Motor neuron (in vitro differentiated cells): ENCODE measurements at regions not wholly inside any gene's neighbourhood (a gene's known extent, or its start where the extent isn't known, plus 50 kb on each side); places are given as distances from the start of the nearest gene placed in this dataset.
A peak's percentile ranks its signal among the peaks of the same experiment; 100 is the strongest.
"Not testable (repeated sequence)": the region's sequence is repeated elsewhere in the genome, so short reads cannot be mapped to it uniquely, and the experiment has no call there.

ENCODE experiments used
- ATAC-seq, 8 experiments: fragments of 200-7000 bp; cut with Tn5 transposase; replicated peaks in 6 of 8; 2 replicates each; pipeline ENCODE4 v1.8.0; 2021; ENCODE audit warnings: mild to moderate bottlenecking in 8 of 8, moderate library complexity in 8 of 8
- H3K27ac ChIP-seq, 2 donors: fragments of 250-450 bp; sonication (Bioruptor Pico); 2 replicates each; pipeline ENCODE4 v1.9.0; 2021; ENCODE audit warnings: antibody characterized with exemption in 2 of 2, mild to moderate bottlenecking in 2 of 2, moderate library complexity in 1 of 2
- H3K4me1 ChIP-seq, 2 donors: fragments of 250-450 bp; sonication (Bioruptor Pico); replicated peaks in 1 of 2; 2 replicates each; pipeline ENCODE4 v1.6.1; 2021; ENCODE audit warnings: antibody characterized with exemption in 2 of 2, mild to moderate bottlenecking in 2 of 2, moderate library complexity in 1 of 2
- H3K4me3 ChIP-seq, 5 donors: fragments of 250-450 bp; sonication (Bioruptor Pico); 2 replicates each; pipeline ENCODE4 v1.9.0; 2021; ENCODE audit warnings: antibody characterized with exemption in 5 of 5, mild to moderate bottlenecking in 5 of 5, moderate library complexity in 4 of 5
- WGBS, 10 experiments: fragments of 450-650 bp; shearing (Covaris generic); methylation state at CpG; one replicate each; pipeline ENCODE4 v1.0.0; 2022; 5-methylcytosine and 5-hydroxymethylcytosine counted together
- in situ Hi-C, 9 experiments: fragments of 400-800 bp; cut with MboI; loops; one replicate each; pipeline ENCODE4 v1.15.0; 2021; ENCODE audit warnings: low sequenced_read_pairs in 9 of 9, low pct_unique_long_range_greater_than_20kb in 2 of 9; ENCODE audit not compliant: unreplicated experiment in 9 of 9

DNA sequence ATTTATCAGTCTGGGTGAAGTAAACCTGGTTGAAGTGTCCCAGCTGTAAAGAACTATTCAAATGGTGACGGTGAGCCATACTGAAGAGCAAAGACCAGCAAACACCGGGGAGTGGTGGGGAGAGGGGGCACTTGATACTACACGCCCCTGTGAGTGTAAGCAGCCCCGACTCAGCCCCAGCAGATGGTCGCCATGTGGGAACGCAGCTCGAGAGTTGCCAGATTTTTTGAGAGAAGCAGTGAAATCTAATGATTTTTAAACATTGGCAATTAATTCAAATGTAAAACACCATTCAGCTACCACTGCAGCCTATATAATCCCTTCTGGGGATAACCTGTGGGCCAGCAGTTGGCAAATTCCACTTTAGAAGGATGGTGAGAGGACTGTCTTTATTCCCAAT is 1386.9 kb upstream of the WWC1 start:
- in situ Hi-C loops, result no loop called here

DNA sequence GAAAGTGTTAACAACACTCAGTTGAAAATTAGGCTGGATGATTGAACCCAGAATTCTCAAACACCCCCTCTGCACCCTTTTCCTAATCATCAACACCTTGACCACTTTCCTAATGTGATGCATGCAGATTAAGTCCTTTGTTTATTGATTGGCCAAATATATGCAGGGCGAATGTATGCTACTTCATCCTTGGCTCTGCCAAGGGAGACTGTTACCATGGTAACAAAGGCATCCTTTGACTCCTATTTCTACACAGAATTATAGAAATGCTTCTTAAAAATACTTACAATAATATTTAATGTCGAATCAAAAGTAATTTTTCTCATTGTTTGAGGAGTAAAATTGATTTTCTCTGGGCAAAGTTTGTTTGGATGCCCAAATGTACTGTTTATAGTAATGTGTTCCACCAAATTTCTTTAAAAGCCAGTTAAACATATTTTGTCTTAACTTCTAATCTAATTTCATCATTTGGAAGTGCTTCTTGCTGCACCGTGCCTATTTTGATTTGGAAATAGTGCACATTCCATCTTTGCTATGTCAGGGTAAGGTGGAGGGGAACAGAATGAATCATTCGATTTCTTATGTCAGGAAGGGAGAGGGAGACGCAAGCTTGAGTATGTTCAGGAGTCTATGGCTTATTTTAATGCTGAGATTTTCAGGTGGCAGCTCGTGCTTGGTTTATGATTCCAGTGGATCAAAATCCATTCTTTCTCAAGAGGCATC is 1384.3 kb upstream of the WWC1 start:
- Histone ChIP-seq H3K4me3 (no peak overlapping the region), H3K4me1 (peaks cover 0 to 2% of the 10 kb centered on the region in 2 donors), H3K27ac (no peak overlapping the region)
- no peak for ATAC-seq
- WGBS, 10 experiments, result 0 to 78% (median 65%) methylated on average over 2 to 6 of the region's 6 CpGs
- in situ Hi-C loops, result no loop called here

More for the DNA sequence above, 1386.9 kb upstream of the WWC1 start:
- Histone ChIP-seq H3K4me1 (peaks cover 0 to 2% of the 10 kb centered on the region in 2 donors), H3K27ac (no peak overlapping the region), H3K4me3 (no peak overlapping the region)
- 8 to 100% (median 91%) methylated on average over 1 to 4 of the region's 7 CpGs; no CpG with 5 or more reads in 3 of the 10 experiments for WGBS, 10 experiments
- ATAC-seq, result no peak

DNA sequence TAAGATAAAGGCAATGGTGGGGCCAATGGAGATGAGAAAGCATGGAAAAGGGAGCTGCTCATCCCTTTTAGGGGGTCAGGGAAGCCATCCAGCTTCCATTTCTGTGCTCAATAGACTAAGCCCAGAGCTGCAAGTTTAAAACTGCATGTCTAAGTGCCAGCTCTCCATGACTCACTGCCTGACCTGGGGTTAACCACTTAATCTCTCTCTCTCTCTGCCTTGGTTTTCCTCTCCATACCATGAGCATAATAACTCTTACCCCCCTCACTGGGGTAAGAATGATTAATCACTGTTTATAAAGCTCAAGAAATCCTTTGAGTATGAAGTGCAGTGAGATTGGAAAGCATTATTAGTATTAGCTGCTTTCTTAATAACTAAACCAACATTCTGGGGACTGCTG is 1382.4 kb upstream of the WWC1 start:
- Histone ChIP-seq H3K4me3 (no peak overlapping the region), H3K27ac (no peak overlapping the region), H3K4me1 (peaks cover 0 to 2% of the 10 kb centered on the region in 2 donors)
- peak in 5 of 8 experiments; percentile 58 to 79 (median 67) for ATAC-seq
- in situ Hi-C loops, result no loop called here

DNA sequence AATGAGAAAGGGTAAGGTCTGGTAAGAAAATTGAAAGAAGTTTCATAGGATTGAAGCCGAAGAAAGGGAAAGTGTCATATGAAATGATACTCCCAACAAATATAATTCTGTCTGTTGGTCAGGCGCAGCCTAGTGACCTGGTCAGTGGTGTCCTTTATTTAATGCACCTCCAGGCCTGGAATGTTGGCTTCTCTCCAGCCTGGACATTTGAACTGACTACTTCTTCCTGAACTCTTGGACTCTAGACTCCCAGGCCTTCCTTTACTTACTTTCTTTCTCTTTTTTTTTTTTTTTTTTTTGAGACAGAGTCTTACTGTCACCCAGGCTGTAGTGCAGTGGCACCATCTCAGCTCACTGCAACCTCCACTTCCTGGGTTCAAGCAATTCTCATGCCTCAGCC is 1381.5 kb upstream of the WWC1 start:
- H3K4me1 ChIP-seq, result peaks cover 0 to 2% of the 10 kb centered on the region in 2 donors
- in situ Hi-C loops, result no loop called here
- ATAC-seq, result no peak
- 6 to 100% (median 80%) methylated on average over 1 to 2 of the region's 2 CpGs; no CpG with 5 or more reads in 1 of the 10 experiments for WGBS, 10 experiments
- no peak overlapping the region for H3K4me3 ChIP-seq
- H3K27ac ChIP-seq, result no peak overlapping the region

DNA sequence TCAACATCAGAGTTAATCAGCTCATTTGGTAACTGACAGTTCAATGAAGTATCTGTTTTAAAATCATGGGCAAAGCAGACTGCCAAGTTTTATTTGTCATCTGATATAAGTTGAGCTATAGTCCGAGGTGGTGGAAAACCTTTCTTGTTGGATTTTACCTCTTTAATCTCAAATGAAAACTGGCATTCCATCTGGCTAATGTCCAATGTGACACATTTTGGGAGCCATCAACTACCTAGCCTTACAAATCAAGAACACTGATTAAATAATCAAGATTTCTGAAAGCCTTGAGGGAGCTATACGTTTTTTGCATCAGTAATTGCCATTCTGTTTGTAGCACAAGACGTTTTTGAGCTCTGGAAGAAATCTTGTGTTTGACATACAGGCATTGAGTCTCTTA is 1380.5 kb upstream of the WWC1 start:
- no peak overlapping the region for H3K4me3 ChIP-seq
- in situ Hi-C loops, result no loop called here
- no peak for ATAC-seq
- H3K4me1 ChIP-seq, result peaks cover 0 to 2% of the 10 kb centered on the region in 2 donors
- WGBS, 10 experiments, result 0 to 100% (median 73%) methylated on average over 1 to 3 of the region's 3 CpGs; no CpG with 5 or more reads in 3 of the 10 experiments
- H3K27ac ChIP-seq, result no peak overlapping the region

DNA sequence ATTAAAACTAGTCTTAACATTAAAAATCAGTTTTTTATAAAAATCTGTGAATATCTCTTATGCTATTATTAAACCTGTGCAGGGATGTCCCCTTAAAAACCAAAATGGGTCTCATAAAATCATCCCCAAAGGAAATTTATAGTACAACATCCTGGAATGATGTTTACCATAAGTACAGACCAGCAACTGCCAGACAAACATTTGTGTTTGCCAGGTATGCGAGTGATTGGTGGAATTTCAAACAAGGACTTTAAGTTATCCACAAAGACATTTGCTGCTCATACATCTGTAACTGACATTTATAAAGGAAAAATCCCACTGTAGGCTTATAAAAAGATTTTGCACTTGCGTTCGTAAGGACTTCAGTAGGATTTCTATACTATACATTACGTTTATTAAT is 1375.4 kb upstream of the WWC1 start:
- 57 to 100% (median 94%) methylated on average over 1 to 4 of the region's 4 CpGs for WGBS, 10 experiments
- in situ Hi-C loops, result no loop called here
- ATAC-seq, result no peak
- H3K4me1 ChIP-seq, result no peaks in the 10 kb centered on the region
- no peak overlapping the region for H3K4me3 ChIP-seq
- no peak overlapping the region for H3K27ac ChIP-seq

DNA sequence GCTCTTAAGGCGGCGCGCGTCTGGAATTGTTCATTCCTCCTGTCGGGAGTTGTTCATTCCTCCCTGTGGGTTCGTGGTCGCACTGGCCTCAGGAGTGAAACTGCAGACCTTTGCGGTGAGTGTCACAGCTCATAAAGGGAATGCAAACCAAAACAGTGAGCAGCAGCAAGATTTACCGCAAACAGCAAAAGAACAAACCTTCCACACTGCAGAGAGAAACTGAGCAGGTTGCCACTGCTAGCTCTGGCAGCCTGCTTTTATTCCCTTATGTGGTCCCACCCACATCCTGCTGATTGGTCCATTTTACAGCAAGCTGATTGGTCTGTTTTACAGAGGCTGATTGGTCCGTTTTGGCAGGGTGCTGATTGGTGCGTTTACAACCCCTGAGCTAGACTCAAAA is 1365.3 kb upstream of the WWC1 start:
- WGBS, 10 experiments, result 60 to 100% (median 96%) methylated on average over 1 to 9 of the region's 11 CpGs; no CpG with 5 or more reads in 2 of the 10 experiments
- no peak overlapping the region for H3K27ac ChIP-seq
- ATAC-seq, result no peak
- H3K4me3 ChIP-seq, result no peak overlapping the region
- in situ Hi-C loops, result loop anchor here in 1 of 9 experiments (25.0 kb wide), 1 partner anchor 636 kb away; no protein-coding TSS in a partner anchor
- no peaks in the 10 kb centered on the region for H3K4me1 ChIP-seq

DNA sequence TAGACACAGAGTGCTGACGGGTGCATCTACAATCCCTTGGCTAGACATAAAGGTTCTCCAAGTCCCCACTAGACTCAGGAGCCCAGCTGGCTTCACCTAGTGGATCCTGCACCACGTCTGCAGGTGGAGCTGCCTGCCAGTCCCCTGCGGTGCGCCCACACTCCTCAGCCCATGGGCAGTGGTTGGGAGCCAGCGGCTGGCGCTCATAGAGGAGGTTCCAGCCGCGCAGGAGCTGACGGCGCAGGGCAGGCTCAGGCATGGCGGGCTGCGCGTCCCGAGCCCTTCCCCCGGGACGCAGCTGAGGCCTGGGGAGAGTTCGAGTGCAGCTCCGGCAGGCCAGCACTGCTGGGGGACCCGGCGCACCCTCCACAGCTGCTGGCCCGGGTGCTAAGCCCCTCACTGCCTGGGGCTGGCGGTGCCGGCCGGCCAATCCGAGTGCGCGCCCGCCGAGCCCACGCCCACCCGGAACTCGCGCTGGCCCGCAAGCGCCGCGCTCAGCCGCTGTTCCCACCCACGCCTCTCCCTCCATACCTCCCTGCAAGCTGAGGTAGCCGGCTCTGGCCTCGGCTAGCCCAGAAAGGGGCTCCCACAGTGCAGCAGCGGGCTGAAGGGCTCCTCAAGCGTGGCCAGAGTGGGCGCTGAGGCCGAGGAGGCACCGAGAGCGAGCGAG is 1364.5 kb upstream of the WWC1 start:
- ATAC-seq, H3K27ac ChIP-seq, H3K4me3 ChIP-seq, H3K4me1 ChIP-seq: not testable (repeated sequence)
- in situ Hi-C loops, result loop anchor here in 1 of 9 experiments (25.0 kb wide), 1 partner anchor 635 kb away; no protein-coding TSS in a partner anchor
- 60 to 100% (median 92%) methylated on average over 2 to 5 of the region's 48 CpGs; no CpG with 5 or more reads in 7 of the 10 experiments for WGBS, 10 experiments

DNA sequence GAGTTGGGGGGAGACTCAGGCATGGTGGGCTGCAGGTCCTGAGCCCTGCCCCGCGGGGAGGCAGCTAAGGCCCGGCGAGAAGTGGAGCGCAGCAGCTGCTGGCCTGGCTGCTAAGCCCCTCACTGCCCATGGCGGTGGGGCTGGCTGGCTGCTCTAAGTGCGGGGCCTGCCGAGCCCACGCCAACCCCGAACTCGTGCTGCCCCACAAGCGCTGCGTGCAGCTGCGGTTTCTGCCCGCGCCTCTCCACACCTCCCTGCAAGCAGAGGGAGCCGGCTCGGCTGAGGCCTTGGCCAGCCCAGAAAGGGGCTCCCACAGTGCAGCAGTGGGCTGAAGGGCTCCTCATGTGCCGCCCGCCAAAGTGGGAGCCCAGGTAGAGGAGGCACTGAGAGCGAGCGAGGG is 1355.1 kb upstream of the WWC1 start:
- no peak overlapping the region for H3K27ac ChIP-seq
- in situ Hi-C loops, result loop anchor here in 1 of 9 experiments (25.0 kb wide), 1 partner anchor 626 kb away; no protein-coding TSS in a partner anchor
- WGBS, 10 experiments, result 40 to 100% (median 90%) methylated on average over 1 to 10 of the region's 22 CpGs; no CpG with 5 or more reads in 4 of the 10 experiments
- H3K4me1 ChIP-seq, result no peaks in the 10 kb centered on the region
- H3K4me3 ChIP-seq, result no peak overlapping the region
- ATAC-seq, result no peak

DNA sequence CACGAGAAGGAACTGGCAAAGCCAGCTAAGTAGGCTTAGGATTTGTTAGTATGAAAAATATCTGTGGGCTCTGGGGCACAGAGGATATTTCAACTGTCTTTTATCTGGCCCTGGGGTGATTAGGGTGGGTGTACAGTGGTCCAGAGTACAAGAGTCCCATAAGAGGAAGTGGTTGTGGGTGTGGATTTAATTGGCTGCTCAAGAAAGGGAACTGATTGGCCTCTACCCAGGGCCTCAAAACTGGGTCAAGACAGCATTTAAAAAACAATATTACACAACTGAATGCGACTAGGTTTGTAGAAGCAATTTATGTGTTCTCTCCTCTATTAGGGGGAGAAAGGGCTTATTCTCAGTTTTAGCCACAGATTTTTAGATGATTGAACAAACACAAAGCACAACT is 1353.4 kb upstream of the WWC1 start:
- WGBS, 10 experiments, result 6 to 100% (median 74%) methylated on average over 1 to 2 of the region's 2 CpGs
- H3K4me1 ChIP-seq, result no peaks in the 10 kb centered on the region
- H3K27ac ChIP-seq, result no peak overlapping the region
- no peak overlapping the region for H3K4me3 ChIP-seq
- ATAC-seq, result no peak
- in situ Hi-C loops, result loop anchor here in 1 of 9 experiments (25.0 kb wide), 1 partner anchor 624 kb away; no protein-coding TSS in a partner anchor

DNA sequence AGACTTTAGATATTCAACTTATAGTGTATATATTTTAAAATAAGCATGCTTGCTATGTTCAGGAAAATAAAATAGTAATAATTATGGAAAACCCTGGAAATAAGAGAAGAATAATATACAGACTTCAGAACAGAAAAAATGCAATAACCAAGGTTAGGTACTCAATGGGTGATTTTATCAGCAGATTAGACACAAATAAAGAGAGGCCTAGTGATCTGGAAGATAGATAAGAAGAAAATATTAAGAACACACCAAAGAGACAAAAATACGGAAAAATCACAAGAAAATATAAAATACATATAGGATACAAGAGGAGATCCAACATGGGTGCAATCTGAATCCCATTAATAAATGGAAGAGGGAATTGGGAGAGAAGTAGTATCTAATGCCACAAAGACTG is 1348.5 kb upstream of the WWC1 start:
- WGBS, 10 experiments, result 0 to 100% (median 88%) methylated on average over 1 of the region's 1 CpG

DNA sequence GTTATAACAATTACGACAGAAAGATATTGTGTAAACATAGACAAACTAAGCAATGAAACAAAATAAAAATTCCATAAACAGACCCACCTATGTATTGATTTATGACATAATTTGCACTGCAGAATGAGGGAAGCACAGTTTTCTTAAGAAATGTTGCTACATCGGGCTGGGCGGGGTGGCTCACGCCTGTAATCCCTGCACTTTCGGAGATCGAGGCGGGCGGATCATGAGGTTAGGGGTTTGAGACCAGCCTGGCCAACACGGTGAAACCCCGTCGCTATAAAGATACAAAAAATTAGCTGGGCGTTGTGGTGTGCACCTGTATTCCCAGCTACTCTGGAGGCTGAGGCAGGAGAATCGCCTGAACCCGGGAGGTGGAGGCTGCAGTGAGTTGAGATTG is 1344.4 kb upstream of the WWC1 start:
- ATAC-seq, result no peak
- in situ Hi-C loops, result loop anchor here in 1 of 9 experiments (25.0 kb wide), 1 partner anchor 615 kb away; no protein-coding TSS in a partner anchor
- 22 to 99% (median 91%) methylated on average over 3 to 14 of the region's 14 CpGs for WGBS, 10 experiments
- H3K27ac ChIP-seq, result no peak overlapping the region
- peaks cover 0 to 11% of the 10 kb centered on the region in 2 donors for H3K4me1 ChIP-seq
- no peak overlapping the region for H3K4me3 ChIP-seq

More for the DNA sequence above, 1348.5 kb upstream of the WWC1 start:
- Histone ChIP-seq H3K27ac (no peak overlapping the region), H3K4me1 (no peaks in the 10 kb centered on the region), H3K4me3 (no peak overlapping the region)
- ATAC-seq, result no peak
- in situ Hi-C loops, result loop anchor here in 1 of 9 experiments (25.0 kb wide), 1 partner anchor 619 kb away; no protein-coding TSS in a partner anchor

DNA sequence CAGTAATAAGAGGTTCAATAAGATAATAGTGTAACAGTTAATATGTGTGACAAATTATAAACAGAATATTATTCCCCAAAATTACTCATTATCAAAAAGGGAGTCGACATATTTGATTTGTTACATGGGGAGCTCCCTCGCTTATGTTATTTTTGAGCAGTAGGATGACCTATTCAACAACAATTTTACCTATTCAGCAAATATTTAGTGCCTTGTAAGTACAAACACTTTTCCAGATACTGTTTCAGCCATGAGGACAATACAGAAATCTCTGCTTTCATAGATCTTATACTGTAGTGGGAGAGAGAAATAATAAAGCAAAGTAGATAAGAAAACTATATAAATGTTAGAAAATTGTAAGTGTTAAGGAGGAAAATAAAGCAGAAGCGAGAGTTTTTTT is 1342.8 kb upstream of the WWC1 start:
- Histone ChIP-seq H3K27ac (no peak overlapping the region), H3K4me1 (peaks cover 2 to 19% of the 10 kb centered on the region in 2 donors), H3K4me3 (no peak overlapping the region)
- in situ Hi-C loops, result loop anchor here in 1 of 9 experiments (25.0 kb wide), 1 partner anchor 614 kb away; no protein-coding TSS in a partner anchor
- WGBS, 10 experiments, result 18 to 100% (median 87%) methylated on average over 2 to 3 of the region's 3 CpGs
- ATAC-seq, result no peak
